OCI-LY7 (cell line): ENCODE measurements at regions not wholly inside any gene's neighbourhood (a gene's known extent, or its start where the extent isn't known, plus 50 kb on each side); places are given as distances from the start of the nearest gene placed in this dataset.

Experiments
- BruUV-seq: library from RNA; stranded (reverse); fragments of 400-500 nt; replicated peaks from 2 replicates; lab custom pipeline; 2021; lab: Mats Ljungman, UMichigan
- CTCF ChIA-PET: fragments of 300-600 bp; sonication (Branson Sonifier 250); formaldehyde crosslinking; loops from one replicate; lab custom pipeline; 2022; ENCODE audit warnings: antibody characterized with exemption; ENCODE audit not compliant: unreplicated experiment; lab: Charles Lee
- POLR2A ChIA-PET: fragments of 300-600 bp; sonication (Branson Sonifier 250); formaldehyde crosslinking; loops from one replicate; lab custom pipeline; 2022; ENCODE audit warnings: antibody characterized with exemption; lab: Charles Lee
- DNase-seq: peaks from one replicate; pipeline ENCODE4 v3.0.0-alpha.2; 2015; ENCODE audit warnings: low spot score
- H2AFZ ChIP-seq: fragments of 200-600 bp; sonication (generic), shearing (Covaris generic); 2 replicates; pipeline ENCODE4 v1.6.1; 2014; ENCODE audit warnings: mild to moderate bottlenecking, antibody characterized with exemption, low read length, moderate library complexity
- H3K27ac ChIP-seq: fragments of 200-600 bp; sonication (generic); 2 replicates; pipeline ENCODE4 v1.5.1; 2014; ENCODE audit warnings: mixed run types, low read depth, mild to moderate bottlenecking, moderate library complexity, low read length, inconsistent platforms; ENCODE audit not compliant: poor library complexity, severe bottlenecking
- H3K36me3 ChIP-seq: fragments of 200-600 bp; sonication (generic); 2 replicates; pipeline ENCODE4 v1.6.1; 2014; ENCODE audit warnings: mild to moderate bottlenecking, antibody characterized with exemption, low read length, moderate library complexity, mixed read lengths; ENCODE audit not compliant: insufficient read depth
- H3K4me1 ChIP-seq: fragments of 200-600 bp; sonication (generic); 2 replicates; pipeline ENCODE4 v1.5.1; 2014; ENCODE audit warnings: mild to moderate bottlenecking, low read length; ENCODE audit not compliant: insufficient read depth, poor library complexity, severe bottlenecking
- H3K4me2 ChIP-seq: fragments of 200-600 bp; sonication (generic); 2 replicates; pipeline ENCODE4 v1.6.1; 2014; ENCODE audit warnings: mild to moderate bottlenecking, low read length
- H3K4me3 ChIP-seq: fragments of 200-600 bp; sonication (generic); 2 replicates; pipeline ENCODE4 v1.5.1; 2014; ENCODE audit warnings: mild to moderate bottlenecking, low read depth, low read length; ENCODE audit not compliant: poor library complexity, severe bottlenecking
- H3K79me2 ChIP-seq: fragments of 200-600 bp; sonication (generic); 2 replicates; pipeline ENCODE4 v1.6.1; 2016; ENCODE audit warnings: low read depth, mild to moderate bottlenecking, low read length, moderate library complexity, mixed read lengths; ENCODE audit not compliant: insufficient read depth
- H3K9me2 ChIP-seq: fragments of 200-600 bp; sonication (generic); 2 replicates; pipeline ENCODE4 v1.6.1; 2016; ENCODE audit warnings: mild to moderate bottlenecking, low read length, mixed read lengths; ENCODE audit not compliant: insufficient read depth
- H3K9me3 ChIP-seq: fragments of 200-600 bp; sonication (generic); 2 replicates; pipeline ENCODE4 v1.6.1; 2014; ENCODE audit warnings: mild to moderate bottlenecking, mixed run types, low read length, mixed read lengths
- H4K20me1 ChIP-seq: fragments of 200-600 bp; sonication (generic); 2 replicates; pipeline ENCODE4 v1.6.1; 2014; ENCODE audit warnings: mild to moderate bottlenecking, antibody characterized with exemption, low read length, moderate library complexity, mixed read lengths; ENCODE audit not compliant: insufficient read depth
- EZH2phosphoT487 ChIP-seq: fragments of 200-600 bp; sonication (generic); IDR thresholded peaks from 2 replicates; pipeline ENCODE4 v1.6.1; 2018; ENCODE audit warnings: low read depth, borderline replicate concordance, mild to moderate bottlenecking, mixed run types, antibody characterized with exemption, low read length, moderate library complexity, mixed read lengths
- intact Hi-C: fragments of 100-400 bp; cut with micrococcal nuclease; formaldehyde crosslinking; loops from one replicate; pipeline ENCODE4 v1.10.0; 2022; ENCODE audit not compliant: unreplicated experiment
- TF ChIP-seq, protein P1 (sequence below): fragments of 200-600 bp; sonication (generic); conservative IDR thresholded peaks from 2 replicates; pipeline ENCODE4 v1.5.1; 2014; ENCODE audit warnings: mild to moderate bottlenecking, antibody characterized with exemption, low read length, moderate library complexity, mixed read lengths

DNA sequence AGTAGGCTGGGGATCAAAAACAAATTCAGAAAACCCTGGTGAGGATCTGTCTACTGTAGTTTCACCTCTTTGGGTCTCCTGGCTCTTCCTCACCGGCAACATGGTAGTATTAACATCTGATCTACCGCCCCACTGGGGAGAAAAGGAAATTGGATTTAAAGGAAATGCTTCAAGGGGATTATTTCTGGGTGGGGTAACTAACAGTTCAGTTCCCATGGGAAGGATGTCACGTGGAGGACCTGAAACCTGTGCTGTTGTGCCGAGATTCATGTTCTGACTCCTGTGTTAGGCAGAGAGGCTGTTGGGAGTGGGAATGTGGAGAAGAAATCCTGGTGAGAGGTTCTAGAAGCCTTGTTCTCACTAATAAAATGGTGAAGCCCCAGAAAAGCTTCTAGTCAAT is 254.4 kb downstream of the BCOR start:
- no TSS peak for BruUV-seq
- Histone ChIP-seq H3K9me3 (no peaks in the 10 kb centered on the region), H4K20me1 (no peaks in the 10 kb centered on the region), H3K79me2 (no peaks in the 10 kb centered on the region), H3K4me1 (peaks cover 5% of the 10 kb centered on the region), H2AFZ (no peak overlapping the region; the same call in 1 of the 2 replicates), H3K27ac (no peak overlapping the region), H3K4me3 (no peak overlapping the region), H3K36me3 (no peaks in the 10 kb centered on the region), H3K9me2 (no peaks in the 10 kb centered on the region), H3K4me2 (no peak overlapping the region)
- TF ChIP-seq EZH2phosphoT487, result no peak
- TF ChIP-seq, protein P1, sequence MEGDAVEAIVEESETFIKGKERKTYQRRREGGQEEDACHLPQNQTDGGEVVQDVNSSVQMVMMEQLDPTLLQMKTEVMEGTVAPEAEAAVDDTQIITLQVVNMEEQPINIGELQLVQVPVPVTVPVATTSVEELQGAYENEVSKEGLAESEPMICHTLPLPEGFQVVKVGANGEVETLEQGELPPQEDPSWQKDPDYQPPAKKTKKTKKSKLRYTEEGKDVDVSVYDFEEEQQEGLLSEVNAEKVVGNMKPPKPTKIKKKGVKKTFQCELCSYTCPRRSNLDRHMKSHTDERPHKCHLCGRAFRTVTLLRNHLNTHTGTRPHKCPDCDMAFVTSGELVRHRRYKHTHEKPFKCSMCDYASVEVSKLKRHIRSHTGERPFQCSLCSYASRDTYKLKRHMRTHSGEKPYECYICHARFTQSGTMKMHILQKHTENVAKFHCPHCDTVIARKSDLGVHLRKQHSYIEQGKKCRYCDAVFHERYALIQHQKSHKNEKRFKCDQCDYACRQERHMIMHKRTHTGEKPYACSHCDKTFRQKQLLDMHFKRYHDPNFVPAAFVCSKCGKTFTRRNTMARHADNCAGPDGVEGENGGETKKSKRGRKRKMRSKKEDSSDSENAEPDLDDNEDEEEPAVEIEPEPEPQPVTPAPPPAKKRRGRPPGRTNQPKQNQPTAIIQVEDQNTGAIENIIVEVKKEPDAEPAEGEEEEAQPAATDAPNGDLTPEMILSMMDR, result no peak
- DNase-seq, result no peak
- POLR2A ChIA-PET, result no interaction called here
- intact Hi-C loops, result no loop called here
- CTCF ChIA-PET, result no interaction called here

DNA sequence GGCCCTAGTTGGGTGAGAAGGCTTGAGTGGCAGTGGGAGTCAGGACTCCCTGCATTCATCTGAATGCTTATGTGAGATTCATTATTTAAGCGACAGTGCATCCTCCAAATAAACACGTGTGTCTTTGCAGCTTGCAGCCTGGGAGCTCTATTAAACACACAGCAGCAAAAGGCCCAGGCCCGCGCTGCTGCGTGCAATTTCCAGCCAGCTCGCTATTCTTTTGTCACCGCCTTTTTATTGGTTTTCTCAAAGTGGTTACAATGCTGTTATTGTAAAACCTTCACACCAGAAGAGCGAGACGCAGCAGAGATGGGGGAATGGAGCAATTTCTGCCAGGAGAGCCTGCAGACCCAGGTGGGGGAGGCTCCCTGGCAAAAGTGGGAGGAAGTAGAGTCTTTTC is 252.5 kb downstream of the BCOR start:
- H3K9me3 ChIP-seq, result no peaks in the 10 kb centered on the region
- no peak for DNase-seq
- TF ChIP-seq, protein P1, result no peak
- no peak for TF ChIP-seq EZH2phosphoT487
- POLR2A ChIA-PET, result no interaction called here
- CTCF ChIA-PET, result no interaction called here
- H3K36me3 ChIP-seq, result no peaks in the 10 kb centered on the region
- H3K4me1 ChIP-seq, result peaks cover 5% of the 10 kb centered on the region
- intact Hi-C loops, result no loop called here
- no TSS peak for BruUV-seq
- H3K79me2 ChIP-seq, result no peaks in the 10 kb centered on the region
- no peaks in the 10 kb centered on the region for H3K9me2 ChIP-seq
- no peak overlapping the region for H2AFZ ChIP-seq
- H3K4me3 ChIP-seq, result no peak overlapping the region
- no peak overlapping the region for H3K4me2 ChIP-seq
- H3K27ac ChIP-seq, result no peak overlapping the region
- no peaks in the 10 kb centered on the region for H4K20me1 ChIP-seq

DNA sequence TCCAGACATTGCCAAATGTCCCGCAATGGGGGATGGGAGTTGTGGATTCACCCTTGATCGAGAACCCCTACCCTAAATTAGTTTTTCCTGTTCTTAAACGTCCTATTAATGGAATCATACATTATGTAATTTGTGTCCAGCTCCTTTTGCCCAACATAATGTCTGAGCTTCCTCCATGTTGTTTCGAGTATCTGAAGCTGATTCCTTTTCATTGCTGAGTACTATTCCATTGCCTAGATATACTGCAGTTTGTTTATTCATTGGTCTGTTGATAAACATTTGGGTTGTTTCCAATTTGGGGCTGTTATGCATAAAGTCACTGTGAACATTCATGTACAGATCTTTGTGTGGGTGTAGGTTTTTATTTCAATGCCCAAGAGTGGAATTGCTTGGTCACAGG is 251.3 kb downstream of the BCOR start:
- Histone ChIP-seq H3K4me3 (no peak overlapping the region), H3K79me2 (no peaks in the 10 kb centered on the region), H4K20me1 (no peaks in the 10 kb centered on the region), H2AFZ (no peak overlapping the region), H3K4me1 (peaks cover 5% of the 10 kb centered on the region), H3K9me3 (no peaks in the 10 kb centered on the region), H3K4me2 (no peak overlapping the region), H3K36me3 (no peaks in the 10 kb centered on the region), H3K9me2 (no peaks in the 10 kb centered on the region), H3K27ac (no peak overlapping the region)
- BruUV-seq, result no TSS peak
- CTCF ChIA-PET, result no interaction called here
- POLR2A ChIA-PET, result no interaction called here
- TF ChIP-seq EZH2phosphoT487, result no peak
- TF ChIP-seq, protein P1, result no peak
- intact Hi-C loops, result no loop called here
- DNase-seq, result no peak
